ENCODE measurements at regions not wholly inside any gene's neighbourhood (a gene's known extent, or its start where the extent isn't known, plus 50 kb on each side); places are given as distances from the start of the nearest gene placed in this dataset.
A peak's percentile ranks its signal among the peaks of the same experiment; 100 is the strongest.

GRCh38 chr4:144514736-144515135 lies 131.2 kb upstream of the HHIP start:
- H3K9me3 ChIP-seq (ENCODE audit: low read depth, low read length, poor library complexity, severe bottlenecking), result no peaks in the 10 kb centered on the region
- TF ChIP-seq EZH2 (IDR thresholded peaks at IDR 0.05; ENCODE audit: borderline replicate concordance, low read depth, low read length, poor library complexity, severe bottlenecking) (no peak), CTCF (conservative IDR thresholded peaks at IDR 0.05; ENCODE audit: low read depth, low read length) (no peak)
- CTCF ChIA-PET, result no interaction called here
- POLR2A ChIA-PET (ENCODE audit: low non-redundant PET), result no interaction called here
- intact Hi-C loops (cut with micrococcal nuclease; ENCODE audit: unreplicated experiment), result no loop called here
- no peaks in the 10 kb centered on the region for H3K36me3 ChIP-seq (ENCODE audit: insufficient read depth, low read length, poor library complexity, severe bottlenecking)
- H3K27me3 ChIP-seq (replicated peaks; ENCODE audit: insufficient read depth, low read depth, low read length, poor library complexity), result no peaks in the 10 kb centered on the region
- H3K4me3 ChIP-seq (ENCODE audit: low read depth, low read length, poor library complexity, severe bottlenecking), result no peak overlapping the region
- BruUV-seq (replicated peaks), result no TSS peak
- H3K4me1 ChIP-seq (ENCODE audit: insufficient read depth, low read length, poor library complexity, severe bottlenecking), result no peaks in the 10 kb centered on the region
- H3K27ac ChIP-seq (ENCODE audit: low read depth, low read length, poor library complexity, severe bottlenecking), result no peak overlapping the region
- no peak for DNase-seq (ENCODE audit: low spot score)

GRCh38 chr4:144518181-144518895 lies 127.6 kb upstream of the HHIP start:
- TF ChIP-seq CTCF (conservative IDR thresholded peaks at IDR 0.05; ENCODE audit: low read depth, low read length), result no peak
- DNase-seq (ENCODE audit: low spot score), result no peak
- Histone ChIP-seq H3K4me3 (ENCODE audit: low read depth, low read length, poor library complexity, severe bottlenecking) (no peak overlapping the region), H3K9me3 (ENCODE audit: low read depth, low read length, poor library complexity, severe bottlenecking) (no peaks in the 10 kb centered on the region), H3K27me3 (replicated peaks; ENCODE audit: insufficient read depth, low read depth, low read length, poor library complexity) (no peaks in the 10 kb centered on the region), H3K36me3 (ENCODE audit: insufficient read depth, low read length, poor library complexity, severe bottlenecking) (no peaks in the 10 kb centered on the region), H3K27ac (ENCODE audit: low read depth, low read length, poor library complexity, severe bottlenecking) (no peak overlapping the region), H3K4me1 (ENCODE audit: insufficient read depth, low read length, poor library complexity, severe bottlenecking) (no peaks in the 10 kb centered on the region)
- BruUV-seq (replicated peaks), result no TSS peak
- CTCF ChIA-PET, result no interaction called here
- POLR2A ChIA-PET (ENCODE audit: low non-redundant PET), result no interaction called here
- intact Hi-C loops (cut with micrococcal nuclease; ENCODE audit: unreplicated experiment), result no loop called here

- no peak overlapping the region for H3K4me3 ChIP-seq (ENCODE audit: low read depth, low read length, poor library complexity, severe bottlenecking)
- H3K27ac ChIP-seq (ENCODE audit: low read depth, low read length, poor library complexity, severe bottlenecking), result no peak overlapping the region
- intact Hi-C loops (cut with micrococcal nuclease; ENCODE audit: unreplicated experiment), result no loop called here
- no peaks in the 10 kb centered on the region for H3K4me1 ChIP-seq (ENCODE audit: insufficient read depth, low read length, poor library complexity, severe bottlenecking)
- TF ChIP-seq EZH2 (IDR thresholded peaks at IDR 0.05; ENCODE audit: borderline replicate concordance, low read depth, low read length, poor library complexity, severe bottlenecking) (no peak), CTCF (conservative IDR thresholded peaks at IDR 0.05; ENCODE audit: low read depth, low read length) (no peak)
- POLR2A ChIA-PET (ENCODE audit: low non-redundant PET), result no interaction called here
- BruUV-seq (replicated peaks), result no TSS peak
- H3K9me3 ChIP-seq (ENCODE audit: low read depth, low read length, poor library complexity, severe bottlenecking), result no peaks in the 10 kb centered on the region
- CTCF ChIA-PET, result no interaction called here
- no peaks in the 10 kb centered on the region for H3K27me3 ChIP-seq (replicated peaks; ENCODE audit: insufficient read depth, low read depth, low read length, poor library complexity)
- no peaks in the 10 kb centered on the region for H3K36me3 ChIP-seq (ENCODE audit: insufficient read depth, low read length, poor library complexity, severe bottlenecking)
- peak; percentile 1 for DNase-seq (ENCODE audit: low spot score)
Measured at GRCh38 chr4:144531841-144532240, 114.1 kb upstream of the HHIP start.
